Spleen (tissue), 11 donors: ENCODE measurements at regions not wholly inside any gene's neighbourhood (a gene's known extent, or its start where the extent isn't known, plus 50 kb on each side); places are given as distances from the start of the nearest gene placed in this dataset.

Experiments used
- DNase-seq: peaks from one replicate; pipeline ENCODE4 v3.0.0-alpha.2; 2020
- H3K27ac ChIP-seq, 8 donors: fragments of 200-600 bp; sonication (generic) in 7 of 8; 1 replicate in 4 of 8; 2 replicates in 4 of 8; pipeline versions ENCODE4 v1.5.0 to v1.8.0; 2016 to 2021; ENCODE audit warnings: inconsistent platforms in 4 of 8, mild to moderate bottlenecking in 4 of 8, moderate library complexity in 1 of 8
- H3K27me3 ChIP-seq, 7 donors: fragments of 200-600 bp; sonication (generic) in 6 of 7; replicated peaks in 1 of 7; 1 replicate in 4 of 7; 2 replicates in 3 of 7; pipeline versions ENCODE4 v1.5.0 to v1.8.0; 2016 to 2021; ENCODE audit warnings: inconsistent platforms in 3 of 7, mild to moderate bottlenecking in 1 of 7
- H3K36me3 ChIP-seq, 6 donors: fragments of 200-600 bp; sonication (generic) in 5 of 6; 1 replicate in 4 of 6; 2 replicates in 2 of 6; pipeline versions ENCODE4 v1.5.0 to v1.8.0; 2016 to 2021; ENCODE audit warnings: inconsistent platforms in 2 of 6
- H3K4me1 ChIP-seq, 6 donors: fragments of 200-600 bp; sonication (generic) in 5 of 6; 1 replicate in 3 of 6; 2 replicates in 3 of 6; pipeline versions ENCODE4 v1.5.0 to v1.8.0; 2016 to 2021; ENCODE audit warnings: inconsistent platforms in 3 of 6
- H3K4me3 ChIP-seq, 8 donors: fragments of 200-600 bp; sonication (generic) in 7 of 8; 1 replicate in 4 of 8; 2 replicates in 4 of 8; pipeline versions ENCODE4 v1.5.0 to v1.8.0; 2016 to 2021; ENCODE audit warnings: inconsistent platforms in 4 of 8, mild to moderate bottlenecking in 4 of 8, moderate library complexity in 2 of 8
- H3K9me3 ChIP-seq, 8 donors: fragments of 200-600 bp; sonication (generic) in 7 of 8; 1 replicate in 4 of 8; 2 replicates in 4 of 8; pipeline versions ENCODE4 v1.5.0 to v1.8.0; 2016 to 2021; ENCODE audit warnings: inconsistent platforms in 4 of 8
- CTCF ChIP-seq, 11 experiments: fragments of 200-600 bp in 7 of 11; fragments of 450-650 bp in 4 of 11; sonication (generic) in 4 of 11; IDR thresholded peaks in 8 of 11; conservative IDR thresholded peaks in 3 of 11; 1 replicate in 7 of 11; 2 replicates in 4 of 11; pipeline versions ENCODE4 v1.4.0 to v1.8.0; 2016 to 2021; ENCODE audit warnings: antibody characterized with exemption in 11 of 11, inconsistent platforms in 4 of 11, mild to moderate bottlenecking in 1 of 11
- POLR2A ChIP-seq, 3 donors: fragments of 450-650 bp; IDR thresholded peaks; one replicate each; pipeline ENCODE4 v1.5.1; 2017; ENCODE audit warnings: antibody characterized with exemption in 3 of 3, mild to moderate bottlenecking in 1 of 3
- POLR2AphosphoS5 ChIP-seq, 3 donors: sonication (generic); formaldehyde crosslinking; IDR thresholded peaks; one replicate each; pipeline ENCODE4 v1.5.1; 2017; ENCODE audit warnings: antibody characterized with exemption in 3 of 3
- WGBS, 5 donors: extraction: QIAGEN DNeasy Blood & Tissue Kit in 3 of 5; methylation state at CpG; one replicate each; pipeline versions ENCODE4 v1.1.5 to v1.1.7; 2013 to 2018; 5-methylcytosine and 5-hydroxymethylcytosine counted together
- intact Hi-C: fragments of 100-400 bp; cut with DNase I; formaldehyde crosslinking; loops from one replicate; pipeline ENCODE4 v1.15.0; 2023; ENCODE audit warnings: low total_unique reads
- donor health status: healthy with polysubstance abuse.
- donor health status: DM: no; HTN: no; CAD: no; lungs with moderate emphysema.
- donor health status: DM: no; HTN: no; CAD: no.
- donor health status: Bipolar disorder and iron deficiency.
- donor health status: healthy.
- donor health status: DM: no; HTN: no; CAD: no.
- donor health status: DM: yes; HTN: yes; CAD: no.

GRCh38 chr6:168972128-168972527, 281.5 kb downstream of the THBS2 start:
- H3K27me3 ChIP-seq = peaks cover 0 to 6% (median 0%) of the 10 kb centered on the region in 7 donors
- H3K36me3 ChIP-seq = no peaks in the 10 kb centered on the region
- intact Hi-C loops = no loop called here
- no peak overlapping the region for H3K4me3 ChIP-seq
- H3K9me3 ChIP-seq = no peaks in the 10 kb centered on the region
- no peaks in the 10 kb centered on the region for H3K4me1 ChIP-seq
- TF ChIP-seq POLR2AphosphoS5 (IDR thresholded peaks at IDR 0.05) (no peak), CTCF (IDR thresholded peaks at IDR 0.05 in 8 of 11, conservative IDR thresholded peaks at IDR 0.05 in 3 of 11) (no peak), POLR2A (IDR thresholded peaks at IDR 0.05) (no peak)
- no peak for DNase-seq
- 74 to 89% (median 81%) methylated on average over 2 of the region's 2 CpGs for WGBS, 5 donors
- H3K27ac ChIP-seq = no peak overlapping the region

- H3K36me3 ChIP-seq = no peaks in the 10 kb centered on the region
- TF ChIP-seq POLR2A (IDR thresholded peaks at IDR 0.05) (no peak), POLR2AphosphoS5 (IDR thresholded peaks at IDR 0.05) (no peak), CTCF (IDR thresholded peaks at IDR 0.05 in 8 of 11, conservative IDR thresholded peaks at IDR 0.05 in 3 of 11) (no peak)
- H3K27me3 ChIP-seq = peaks cover 0 to 6% (median 0%) of the 10 kb centered on the region in 7 donors
- DNase-seq = no peak
- no peak overlapping the region for H3K27ac ChIP-seq
- H3K4me1 ChIP-seq = no peaks in the 10 kb centered on the region
- no peak overlapping the region for H3K4me3 ChIP-seq
- WGBS, 5 donors = 72 to 86% (median 80%) methylated on average over 4 of the region's 4 CpGs
- intact Hi-C loops = no loop called here
- H3K9me3 ChIP-seq = no peaks in the 10 kb centered on the region
These were observed 282.1 kb downstream of the THBS2 start for GRCh38 chr6:168971549-168971948.

- DNase-seq = no peak
- intact Hi-C loops = no loop called here
- no peak overlapping the region for H3K27ac ChIP-seq
- no peak overlapping the region for H3K4me3 ChIP-seq
- peaks cover 0 to 7% (median 0%) of the 10 kb centered on the region in 8 donors for H3K9me3 ChIP-seq
- no peaks in the 10 kb centered on the region for H3K36me3 ChIP-seq
- TF ChIP-seq POLR2A (IDR thresholded peaks at IDR 0.05) (no peak), CTCF (IDR thresholded peaks at IDR 0.05 in 8 of 11, conservative IDR thresholded peaks at IDR 0.05 in 3 of 11) (no peak), POLR2AphosphoS5 (IDR thresholded peaks at IDR 0.05) (no peak)
- WGBS, 5 donors = 88 to 93% (median 89%) methylated on average over 3 of the region's 3 CpGs
- H3K27me3 ChIP-seq = peaks cover 0 to 16% (median 0%) of the 10 kb centered on the region in 7 donors
- H3K4me1 ChIP-seq = no peaks in the 10 kb centered on the region
These were observed 284.8 kb downstream of the THBS2 start for GRCh38 chr6:168968801-168969200.

- Histone ChIP-seq H3K36me3 (no peaks in the 10 kb centered on the region), H3K27ac (no peak overlapping the region), H3K9me3 (peaks cover 0 to 7% (median 0%) of the 10 kb centered on the region in 8 donors), H3K4me3 (no peak overlapping the region), H3K4me1 (no peaks in the 10 kb centered on the region), H3K27me3 (peaks cover 0 to 21% (median 0%) of the 10 kb centered on the region in 7 donors)
- 82 to 91% (median 86%) methylated on average over 10 of the region's 10 CpGs for WGBS, 5 donors
- intact Hi-C loops = no loop called here
- DNase-seq = no peak
- TF ChIP-seq CTCF (IDR thresholded peaks at IDR 0.05 in 8 of 11, conservative IDR thresholded peaks at IDR 0.05 in 3 of 11) = no peak
- no peak for TF ChIP-seq POLR2A (IDR thresholded peaks at IDR 0.05)
- TF ChIP-seq POLR2AphosphoS5 (IDR thresholded peaks at IDR 0.05) = no peak
These were observed 285.4 kb downstream of the THBS2 start for GRCh38 chr6:168968228-168968627.
